ENCODE measurements at regions not wholly inside any gene's neighbourhood (a gene's known extent, or its start where the extent isn't known, plus 50 kb on each side); places are given as distances from the start of the nearest gene placed in this dataset.
"Not testable (repeated sequence)": the region's sequence is repeated elsewhere in the genome, so short reads cannot be mapped to it uniquely, and the experiment has no call there.

DNA sequence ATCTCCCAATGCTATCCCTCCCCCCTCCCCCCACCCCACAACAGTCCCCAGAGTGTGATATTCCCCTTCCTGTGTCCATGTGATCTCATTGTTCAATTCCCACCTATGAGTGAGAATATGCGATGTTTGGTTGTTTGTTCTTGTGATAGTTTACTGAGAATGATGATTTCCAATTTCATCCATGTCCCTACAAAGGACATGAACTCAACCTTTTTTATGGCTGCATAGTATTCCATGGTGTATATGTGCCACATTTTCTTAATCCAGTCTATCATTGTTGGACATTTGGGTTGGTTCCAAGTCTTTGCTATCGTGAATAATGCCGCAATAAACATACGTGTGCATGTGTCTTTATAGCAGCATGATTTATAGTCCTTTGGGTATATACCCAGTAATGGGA lies 106.1 kb downstream of the FOXD4L6 start:
- not testable (repeated sequence) for H3K4me3 ChIP-seq (ENCODE audit: low read depth, low read length); DNase-seq (ENCODE audit: low read depth)

GRCh38 chr9:41019858-41020562 lies 108.5 kb downstream of the FOXD4L6 start:
- DNase-seq (ENCODE audit: low read depth); H3K4me3 ChIP-seq (ENCODE audit: low read depth, low read length): not testable (repeated sequence)

- H3K4me3 ChIP-seq (ENCODE audit: low read depth, low read length); DNase-seq (ENCODE audit: low read depth): not testable (repeated sequence)
Measured at GRCh38 chr9:41018948-41019347, 109.5 kb downstream of the FOXD4L6 start.

DNA sequence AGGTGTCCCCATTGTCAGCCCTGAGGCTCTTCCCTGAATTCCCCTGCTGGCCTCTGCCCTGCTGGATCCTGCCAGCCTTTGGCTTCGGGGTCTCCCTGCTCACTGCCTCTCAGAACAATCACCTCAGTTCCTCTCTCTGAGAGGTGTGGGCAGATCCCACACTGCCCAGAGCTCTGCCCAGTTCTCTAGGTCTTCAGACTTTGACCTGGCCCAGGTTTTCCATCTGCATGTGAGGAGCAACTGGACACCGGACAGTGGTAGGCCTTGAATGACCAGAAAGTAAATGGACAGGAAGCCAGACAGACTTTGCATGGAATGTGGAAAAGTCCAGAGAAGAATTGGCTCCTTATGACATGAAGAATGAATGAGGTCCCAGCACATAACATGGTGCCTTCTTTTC lies 111.8 kb downstream of the FOXD4L6 start:
- H3K4me3 ChIP-seq (ENCODE audit: low read depth, low read length); DNase-seq (ENCODE audit: low read depth): not testable (repeated sequence)

GRCh38 chr9:40999952-41000700 lies 128.4 kb downstream of the FOXD4L6 start:
- H3K4me3 ChIP-seq (ENCODE audit: low read depth, low read length); DNase-seq (ENCODE audit: low read depth): not testable (repeated sequence)

DNA sequence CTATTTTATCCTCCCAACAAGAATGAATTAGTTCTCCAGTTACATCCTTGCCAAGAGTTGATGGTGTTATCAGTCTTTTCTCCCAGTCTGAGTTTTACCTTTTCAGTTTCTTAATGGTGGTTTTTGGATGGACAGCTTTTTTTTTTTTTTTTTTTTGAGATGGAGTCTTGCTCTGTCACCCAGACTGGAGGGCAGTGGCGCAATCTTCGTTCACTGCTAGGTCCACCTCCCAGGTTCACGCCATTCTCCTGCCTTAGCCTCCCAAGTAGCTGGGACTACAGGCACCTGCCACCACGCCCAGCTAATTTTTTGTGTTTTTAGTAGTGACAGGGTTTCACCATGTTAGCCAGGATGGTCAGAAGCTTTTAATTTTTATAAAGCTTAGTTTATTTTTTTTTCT lies 133.0 kb downstream of the FOXD4L6 start:
- DNase-seq (ENCODE audit: low read depth); H3K4me3 ChIP-seq (ENCODE audit: low read depth, low read length): not testable (repeated sequence)

GRCh38 chr9:40993842-40994241 lies 134.6 kb downstream of the FOXD4L6 start:
- H3K4me3 ChIP-seq (ENCODE audit: low read depth, low read length): peak overlapping the region; percentile 59
- not testable (repeated sequence) for DNase-seq (ENCODE audit: low read depth)

- peak overlapping the region; percentile 59 for H3K4me3 ChIP-seq (ENCODE audit: low read depth, low read length)
- DNase-seq (ENCODE audit: low read depth): not testable (repeated sequence)
Measured at GRCh38 chr9:40993375-40993774, 135.1 kb downstream of the FOXD4L6 start.

- not testable (repeated sequence) for DNase-seq (ENCODE audit: low read depth)
- peak overlapping the region; percentile 59 for H3K4me3 ChIP-seq (ENCODE audit: low read depth, low read length)
Measured at GRCh38 chr9:40992472-40992821, 136.0 kb downstream of the FOXD4L6 start.

DNA sequence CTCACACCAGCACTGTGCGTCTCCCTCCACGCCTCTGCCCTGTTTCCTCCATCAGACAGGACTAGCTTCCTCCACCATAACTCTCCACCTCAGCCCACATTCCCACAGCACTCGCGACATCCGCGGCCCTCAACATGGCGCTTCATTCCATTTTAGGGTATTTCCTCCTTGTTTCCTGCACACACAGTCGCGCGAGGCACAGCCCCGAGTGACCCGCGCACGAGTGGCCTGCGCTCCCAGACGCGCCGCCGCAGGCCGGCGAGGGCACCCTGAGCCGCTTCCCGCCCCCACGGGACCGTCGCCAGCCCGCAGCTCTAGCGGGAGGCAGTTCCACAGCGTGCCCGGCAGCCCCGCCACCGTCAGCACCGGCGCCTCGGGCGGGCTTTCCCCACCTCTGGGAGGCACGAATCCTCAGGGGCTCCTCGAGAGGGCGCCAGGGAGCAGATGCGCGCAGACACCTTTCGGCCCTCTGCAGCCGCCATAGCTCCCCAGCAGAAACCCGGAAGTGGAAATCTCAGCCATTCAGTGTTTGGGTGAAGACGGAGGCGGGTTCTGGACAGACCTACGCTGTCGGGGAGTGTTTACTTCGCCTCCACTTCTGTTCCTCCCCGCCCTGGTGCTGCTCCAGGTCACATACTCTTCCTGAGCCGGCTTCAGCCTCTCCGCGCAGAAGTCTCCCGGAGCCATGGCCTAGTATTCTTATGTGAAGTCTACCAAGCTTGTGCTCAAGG lies 136.6 kb downstream of the FOXD4L6 start:
- TF ChIP-seq, protein P1, sequence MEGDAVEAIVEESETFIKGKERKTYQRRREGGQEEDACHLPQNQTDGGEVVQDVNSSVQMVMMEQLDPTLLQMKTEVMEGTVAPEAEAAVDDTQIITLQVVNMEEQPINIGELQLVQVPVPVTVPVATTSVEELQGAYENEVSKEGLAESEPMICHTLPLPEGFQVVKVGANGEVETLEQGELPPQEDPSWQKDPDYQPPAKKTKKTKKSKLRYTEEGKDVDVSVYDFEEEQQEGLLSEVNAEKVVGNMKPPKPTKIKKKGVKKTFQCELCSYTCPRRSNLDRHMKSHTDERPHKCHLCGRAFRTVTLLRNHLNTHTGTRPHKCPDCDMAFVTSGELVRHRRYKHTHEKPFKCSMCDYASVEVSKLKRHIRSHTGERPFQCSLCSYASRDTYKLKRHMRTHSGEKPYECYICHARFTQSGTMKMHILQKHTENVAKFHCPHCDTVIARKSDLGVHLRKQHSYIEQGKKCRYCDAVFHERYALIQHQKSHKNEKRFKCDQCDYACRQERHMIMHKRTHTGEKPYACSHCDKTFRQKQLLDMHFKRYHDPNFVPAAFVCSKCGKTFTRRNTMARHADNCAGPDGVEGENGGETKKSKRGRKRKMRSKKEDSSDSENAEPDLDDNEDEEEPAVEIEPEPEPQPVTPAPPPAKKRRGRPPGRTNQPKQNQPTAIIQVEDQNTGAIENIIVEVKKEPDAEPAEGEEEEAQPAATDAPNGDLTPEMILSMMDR (conservative IDR thresholded peaks at IDR 0.05; ENCODE audit: low read depth, low read length): peak; percentile 86

DNA sequence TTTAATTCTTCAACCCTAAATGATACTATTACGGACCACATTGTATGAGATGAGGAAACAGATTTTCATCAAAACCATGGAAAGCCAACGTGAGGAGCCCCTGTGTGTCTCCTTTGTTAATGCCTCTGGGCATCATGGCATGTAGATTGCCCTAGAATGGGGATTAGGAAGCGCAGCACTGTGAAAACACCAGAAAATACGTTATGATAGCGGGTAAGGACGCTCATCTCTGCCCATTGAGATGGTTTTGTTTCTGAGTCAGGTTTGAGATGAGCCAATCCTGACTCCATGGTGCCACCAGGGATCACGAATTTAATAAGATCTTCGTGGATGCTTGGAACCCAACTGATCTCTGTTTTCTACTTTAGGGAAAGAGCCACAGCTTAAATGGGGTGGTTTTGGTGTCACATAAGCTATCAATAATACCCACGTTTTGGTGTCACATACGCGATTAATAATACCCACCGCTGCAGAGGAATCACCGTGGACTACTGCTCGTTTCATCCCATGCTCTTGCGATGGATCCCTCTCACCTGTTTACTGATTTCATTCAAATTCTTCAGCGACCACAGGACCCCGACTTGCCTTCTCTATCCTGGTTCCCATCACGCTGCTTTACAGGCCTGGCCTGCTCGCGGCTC lies 137.3 kb downstream of the FOXD4L6 start:
- DNase-seq (ENCODE audit: low read depth): not testable (repeated sequence)

More for the DNA sequence above, 136.6 kb downstream of the FOXD4L6 start:
- peak overlapping the region; percentile 59 for H3K4me3 ChIP-seq (ENCODE audit: low read depth, low read length)
- peak; percentile 91 for DNase-seq (ENCODE audit: low read depth)

DNA sequence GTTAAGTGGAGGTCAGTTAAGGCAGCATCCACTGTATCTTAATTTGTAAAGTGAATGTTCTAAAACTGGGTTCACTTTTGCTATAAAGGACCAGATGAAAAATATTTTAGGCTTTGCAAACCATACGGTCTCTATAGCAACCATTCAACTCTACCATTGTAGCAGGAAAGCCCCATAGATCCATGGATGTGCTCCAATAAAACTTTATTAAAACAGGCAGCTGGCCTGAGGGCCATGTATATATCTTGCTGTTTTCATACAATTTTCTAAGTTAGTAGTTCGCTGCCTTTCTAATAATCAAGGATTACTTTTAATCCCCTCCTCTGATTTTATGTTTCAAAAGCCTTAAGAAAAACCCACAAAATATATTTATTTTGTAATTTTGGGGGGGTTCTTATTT lies 142.1 kb downstream of the FOXD4L6 start:
- H3K4me3 ChIP-seq (ENCODE audit: low read depth, low read length); DNase-seq (ENCODE audit: low read depth): not testable (repeated sequence)

More for the DNA sequence above, 137.3 kb downstream of the FOXD4L6 start:
- H3K4me3 ChIP-seq (ENCODE audit: low read depth, low read length): peak overlapping the region; percentile 59

- not testable (repeated sequence) for DNase-seq (ENCODE audit: low read depth); H3K4me3 ChIP-seq (ENCODE audit: low read depth, low read length)
Measured at GRCh38 chr9:40975351-40975750, 153.1 kb downstream of the FOXD4L6 start.

- DNase-seq (ENCODE audit: low read depth); H3K4me3 ChIP-seq (ENCODE audit: low read depth, low read length): not testable (repeated sequence)
Measured at GRCh38 chr9:40974912-40975311, 153.6 kb downstream of the FOXD4L6 start.

DNA sequence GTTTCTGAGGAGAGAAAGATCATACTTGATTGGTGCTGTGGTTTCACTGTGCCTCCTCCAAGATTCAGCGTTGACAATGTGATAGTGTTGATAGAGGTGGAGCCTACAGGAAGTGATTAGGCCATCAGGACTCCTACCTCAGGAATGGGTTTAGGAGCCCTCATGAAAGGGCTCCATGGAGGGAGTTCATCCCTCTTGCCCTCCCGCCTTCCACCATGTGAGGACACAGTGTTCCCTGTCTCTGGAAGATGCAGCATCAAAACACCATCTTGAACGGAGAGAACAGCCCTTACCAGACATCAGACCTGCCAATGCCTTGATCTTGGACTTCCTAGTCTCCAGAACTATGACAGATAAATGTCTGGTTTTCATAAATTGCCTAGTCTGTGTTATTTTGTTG lies 156.7 kb downstream of the FOXD4L6 start:
- H3K4me3 ChIP-seq (ENCODE audit: low read depth, low read length); DNase-seq (ENCODE audit: low read depth): not testable (repeated sequence)

Measured in epithelial cell of proximal tubule (primary cell).